Endothelial cell of umbilical vein (primary cell): ENCODE measurements at regions not wholly inside any gene's neighbourhood (a gene's known extent, or its start where the extent isn't known, plus 50 kb on each side); places are given as distances from the start of the nearest gene placed in this dataset.

Experiments used
- CTCF ChIP-seq, 2 donors: IDR thresholded peaks; 1 replicate in 1 of 2; 2 replicates in 1 of 2; pipeline ENCODE4 v1.5.1; 2011; ENCODE audit warnings: low read length in 2 of 2, mild to moderate bottlenecking in 2 of 2, moderate library complexity in 2 of 2, control low read depth in 1 of 2, inconsistent platforms in 1 of 2, low read depth in 1 of 2; ENCODE audit not compliant: insufficient read depth in 1 of 2; ENCODE audit errors: extremely low read depth in 1 of 2
- EZH2 ChIP-seq: IDR thresholded peaks from 2 replicates; pipeline ENCODE4 v1.6.1; 2012; ENCODE audit warnings: borderline replicate concordance, low read depth, mild to moderate bottlenecking, moderate library complexity, low read length, inconsistent platforms; ENCODE audit not compliant: severe bottlenecking
- FOS ChIP-seq: IDR thresholded peaks from 2 replicates; pipeline ENCODE4 v1.6.1; 2011; ENCODE audit warnings: mild to moderate bottlenecking, low read length, moderate library complexity, borderline replicate concordance; ENCODE audit not compliant: insufficient read depth
- GATA2 ChIP-seq: IDR thresholded peaks from 2 replicates; pipeline ENCODE4 v1.7.0; 2011; ENCODE audit warnings: low read depth, mild to moderate bottlenecking, moderate library complexity, mixed read lengths, low read length; ENCODE audit not compliant: insufficient read length, insufficient read depth
- JUN ChIP-seq: IDR thresholded peaks from 2 replicates; pipeline ENCODE4 v1.6.1; 2011; ENCODE audit warnings: borderline replicate concordance, low read depth; ENCODE audit not compliant: insufficient read length, insufficient read depth
- MAX ChIP-seq: IDR thresholded peaks from 2 replicates; pipeline ENCODE4 v1.6.1; 2011; ENCODE audit not compliant: insufficient read depth, insufficient read length
- MYC ChIP-seq: IDR thresholded peaks from one replicate; pipeline ENCODE4 v1.6.1; 2011; ENCODE audit warnings: mild to moderate bottlenecking, low read depth, low read length
- POLR2A ChIP-seq: IDR thresholded peaks from 2 replicates; pipeline ENCODE4 v1.6.1; 2012; ENCODE audit warnings: low read depth, mild to moderate bottlenecking, control low read depth, low read length
- POLR2AphosphoS5 ChIP-seq: IDR thresholded peaks from 2 replicates; pipeline ENCODE4 v1.6.1; 2012; ENCODE audit warnings: low read depth, mild to moderate bottlenecking, control low read depth, low read length, moderate library complexity; ENCODE audit not compliant: insufficient read depth

GRCh38 chr6:122049341-122049740 lies 350.1 kb upstream of the HSF2 start:
- TF ChIP-seq POLR2A (no peak), POLR2AphosphoS5 (no peak), MAX (no peak), CTCF (IDR thresholded peaks at IDR 0.05; ENCODE audit: extremely low read depth in 1 of 2, insufficient read depth in 1 of 2, low read depth in 1 of 2, low read length in 2 of 2) (no peak), EZH2 (no peak), JUN (no peak), FOS (no peak), MYC (no peak), GATA2 (no peak)
